CD4-positive, alpha-beta T cell (primary cell): ENCODE measurements at regions not wholly inside any gene's neighbourhood (a gene's known extent, or its start where the extent isn't known, plus 50 kb on each side); places are given as distances from the start of the nearest gene placed in this dataset.

Source experiments
- ATAC-seq: fragments of 200-7000 bp; cut with Tn5 transposase; one replicate; pipeline ENCODE4 v1.10.0; 2022; ENCODE audit warnings: mild to moderate bottlenecking; ENCODE audit not compliant: poor library complexity
- CTCF ChIA-PET: fragments of 350-600 bp; sonication (Branson Sonifier 250); formaldehyde crosslinking; loops from one replicate; lab custom pipeline; 2021; ENCODE audit warnings: antibody characterized with exemption, inconsistent platforms; lab: Charles Lee
- POLR2A ChIA-PET: fragments of 350-600 bp; sonication (Branson Sonifier 250); formaldehyde crosslinking; loops from one replicate; lab custom pipeline; 2021; ENCODE audit warnings: antibody characterized with exemption, inconsistent platforms; lab: Charles Lee
- DNase-seq, 14 experiments: peaks; one replicate each; pipeline ENCODE4 v3.0.0-alpha.2; 2013 to 2020; ENCODE audit warnings: mixed read lengths in 2 of 14
- H3K27ac ChIP-seq, 2 donors: one replicate each; pipeline versions ENCODE4 v1.5.1 to v1.7.0; 2013; ENCODE audit warnings: low read length in 2 of 2, low read depth in 1 of 2, mild to moderate bottlenecking in 1 of 2
- H3K27me3 ChIP-seq, 2 experiments: 1 replicate in 1 of 2; 2 replicates in 1 of 2; pipeline versions ENCODE4 v1.6.1 to v1.7.0; 2013; ENCODE audit warnings: low read length in 2 of 2, control low read depth in 1 of 2, mild to moderate bottlenecking in 1 of 2, moderate library complexity in 1 of 2; ENCODE audit not compliant: insufficient read depth in 2 of 2, control insufficient read depth in 1 of 2
- H3K36me3 ChIP-seq: one replicate; pipeline ENCODE4 v1.6.1; 2013; ENCODE audit warnings: low read length, control low read depth; ENCODE audit not compliant: insufficient read depth
- H3K4me1 ChIP-seq: one replicate; pipeline ENCODE4 v1.6.1; 2013; ENCODE audit warnings: low read length, control low read depth; ENCODE audit not compliant: insufficient read depth
- H3K4me3 ChIP-seq: one replicate; pipeline ENCODE4 v1.5.1; 2013; ENCODE audit warnings: mild to moderate bottlenecking, low read length, moderate library complexity
- H3K9me3 ChIP-seq, 2 experiments: 1 replicate in 1 of 2; 2 replicates in 1 of 2; pipeline versions ENCODE4 v1.6.1 to v1.7.0; 2013; ENCODE audit warnings: low read length in 2 of 2, mild to moderate bottlenecking in 2 of 2, control low read depth in 1 of 2, moderate library complexity in 1 of 2; ENCODE audit not compliant: control insufficient read depth in 1 of 2, insufficient read depth in 1 of 2
- H3K27ac Mint-ChIP-seq: one replicate; pipeline ENCODE4 v1.8.0; 2020; ENCODE audit warnings: mixed read lengths
- H3K27me3 Mint-ChIP-seq: one replicate; pipeline ENCODE4 v1.8.0; 2021; ENCODE audit warnings: mixed read lengths
- H3K36me3 Mint-ChIP-seq: one replicate; pipeline ENCODE4 v1.8.0; 2021; ENCODE audit warnings: low read depth, mixed read lengths
- H3K4me1 Mint-ChIP-seq: one replicate; pipeline ENCODE4 v1.8.0; 2021; ENCODE audit warnings: low read depth, mixed read lengths
- H3K4me3 Mint-ChIP-seq: one replicate; pipeline ENCODE4 v1.8.0; 2020; ENCODE audit warnings: mild to moderate bottlenecking, mixed read lengths
- H3K9me3 Mint-ChIP-seq: one replicate; pipeline ENCODE4 v1.8.0; 2020; ENCODE audit warnings: mixed read lengths
- intact Hi-C, 2 experiments: fragments of 100-400 bp; cut with DNase I in 1 of 2; cut with micrococcal nuclease in 1 of 2; formaldehyde crosslinking; loops; one replicate each; pipeline versions ENCODE4 v1.15.1 to v1.9.0; 2023 to 2025; cut with DNase I, micrococcal nuclease
- TF ChIP-seq, protein P1 (sequence below): fragments of 200-600 bp; IDR thresholded peaks from one replicate; pipeline ENCODE4 v1.8.0; 2022; ENCODE audit warnings: antibody characterized with exemption, mild to moderate bottlenecking

DNA sequence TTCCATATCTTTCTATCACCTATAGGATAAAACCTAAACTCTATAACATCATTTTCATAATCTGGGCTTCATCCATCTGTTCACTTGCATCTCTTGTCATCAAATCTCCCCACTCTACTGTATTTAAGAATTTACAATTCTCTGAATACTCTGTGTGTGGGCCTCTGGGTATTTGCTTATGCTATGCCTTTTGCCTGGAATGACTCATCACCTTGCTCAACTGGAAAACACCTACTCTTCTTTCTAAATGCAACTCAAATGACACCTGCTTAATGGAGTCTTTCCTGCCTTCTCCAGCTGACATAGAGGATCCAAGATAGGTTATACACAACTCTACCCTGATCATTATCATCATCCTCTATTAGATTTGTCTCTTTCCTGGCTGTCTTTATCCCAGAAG, 421.7 kb downstream of the SPATA31D1 start:
- Mint-ChIP-seq H3K4me1 (no peaks in the 10 kb centered on the region), H3K27ac (no peak overlapping the region), H3K9me3 (peaks cover 7% of the 10 kb centered on the region), H3K27me3 (no peaks in the 10 kb centered on the region), H3K36me3 (no peaks in the 10 kb centered on the region), H3K4me3 (no peak overlapping the region)
- Histone ChIP-seq H3K9me3 (no peaks in the 10 kb centered on the region), H3K36me3 (no peaks in the 10 kb centered on the region), H3K4me3 (no peak overlapping the region), H3K27me3 (no peaks in the 10 kb centered on the region), H3K4me1 (no peaks in the 10 kb centered on the region), H3K27ac (no peak overlapping the region)
- DNase-seq = no peak
- TF ChIP-seq, protein P1, sequence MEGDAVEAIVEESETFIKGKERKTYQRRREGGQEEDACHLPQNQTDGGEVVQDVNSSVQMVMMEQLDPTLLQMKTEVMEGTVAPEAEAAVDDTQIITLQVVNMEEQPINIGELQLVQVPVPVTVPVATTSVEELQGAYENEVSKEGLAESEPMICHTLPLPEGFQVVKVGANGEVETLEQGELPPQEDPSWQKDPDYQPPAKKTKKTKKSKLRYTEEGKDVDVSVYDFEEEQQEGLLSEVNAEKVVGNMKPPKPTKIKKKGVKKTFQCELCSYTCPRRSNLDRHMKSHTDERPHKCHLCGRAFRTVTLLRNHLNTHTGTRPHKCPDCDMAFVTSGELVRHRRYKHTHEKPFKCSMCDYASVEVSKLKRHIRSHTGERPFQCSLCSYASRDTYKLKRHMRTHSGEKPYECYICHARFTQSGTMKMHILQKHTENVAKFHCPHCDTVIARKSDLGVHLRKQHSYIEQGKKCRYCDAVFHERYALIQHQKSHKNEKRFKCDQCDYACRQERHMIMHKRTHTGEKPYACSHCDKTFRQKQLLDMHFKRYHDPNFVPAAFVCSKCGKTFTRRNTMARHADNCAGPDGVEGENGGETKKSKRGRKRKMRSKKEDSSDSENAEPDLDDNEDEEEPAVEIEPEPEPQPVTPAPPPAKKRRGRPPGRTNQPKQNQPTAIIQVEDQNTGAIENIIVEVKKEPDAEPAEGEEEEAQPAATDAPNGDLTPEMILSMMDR = no peak
- POLR2A ChIA-PET = no interaction called here
- CTCF ChIA-PET = no interaction called here
- ATAC-seq = no peak
- intact Hi-C loops = no loop called here

DNA sequence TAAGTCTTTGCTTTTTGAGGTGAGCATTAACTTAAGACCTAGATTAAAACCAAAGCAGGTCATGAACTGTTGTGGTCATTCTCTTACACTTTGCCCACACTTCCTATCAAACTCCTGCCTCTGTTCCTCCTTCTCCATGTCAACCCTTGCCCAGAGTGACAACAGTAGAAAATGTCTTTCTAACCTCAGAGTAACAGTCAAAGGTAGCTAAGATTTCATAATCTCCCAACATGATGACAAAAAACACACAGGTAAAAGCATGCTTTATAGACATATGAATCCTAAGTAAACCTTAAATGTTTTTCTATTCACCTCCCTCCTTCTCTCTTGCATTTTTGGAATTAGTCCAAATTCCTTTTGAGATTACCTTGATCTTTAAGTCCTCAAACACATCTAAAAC, 422.3 kb downstream of the SPATA31D1 start:
- DNase-seq (no peak), ATAC-seq (no peak)
- Histone ChIP-seq H3K27me3 (no peaks in the 10 kb centered on the region), H3K4me3 (no peak overlapping the region), H3K36me3 (no peaks in the 10 kb centered on the region), H3K4me1 (no peaks in the 10 kb centered on the region), H3K9me3 (no peaks in the 10 kb centered on the region), H3K27ac (no peak overlapping the region)
- CTCF ChIA-PET = no interaction called here
- no peaks in the 10 kb centered on the region for H3K36me3 Mint-ChIP-seq
- H3K9me3 Mint-ChIP-seq = peaks cover 5% of the 10 kb centered on the region
- intact Hi-C loops = no loop called here
- POLR2A ChIA-PET = no interaction called here
- no peaks in the 10 kb centered on the region for H3K27me3 Mint-ChIP-seq
- no peak overlapping the region for H3K27ac Mint-ChIP-seq
- H3K4me3 Mint-ChIP-seq = no peak overlapping the region
- TF ChIP-seq, protein P1 = no peak
- H3K4me1 Mint-ChIP-seq = no peaks in the 10 kb centered on the region

DNA sequence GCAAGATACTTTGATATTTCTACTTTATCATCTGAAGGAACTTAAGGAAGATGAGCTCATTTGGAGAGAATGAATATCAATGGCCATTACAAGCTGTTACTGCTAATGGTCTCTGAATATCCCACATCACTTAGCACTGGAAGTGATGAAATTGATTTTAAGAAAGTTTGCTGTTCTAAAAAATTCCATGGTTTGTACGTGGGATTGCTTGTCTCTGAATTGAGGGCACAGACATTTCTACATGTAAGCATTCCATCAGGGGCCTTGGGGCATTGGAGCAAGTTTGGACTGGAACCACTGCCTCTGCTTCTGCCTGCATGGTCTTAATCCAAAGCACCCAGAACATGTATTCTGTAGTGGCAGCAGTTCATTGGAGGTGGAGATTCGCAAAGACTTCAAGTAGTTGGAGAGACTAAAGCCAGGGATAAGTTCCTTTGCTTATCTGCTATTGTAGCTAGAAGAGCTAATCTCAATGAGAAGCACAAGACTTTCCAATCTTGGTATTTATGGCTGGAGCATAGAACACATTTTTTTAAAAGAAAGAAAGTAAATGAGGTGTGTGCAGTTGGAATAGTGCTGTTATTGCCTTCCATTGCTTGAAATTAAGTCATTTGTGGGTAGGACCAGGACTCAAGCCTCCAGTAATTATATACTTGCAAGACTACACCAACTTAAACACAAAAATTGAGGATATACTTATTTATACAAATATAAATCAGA, 424.2 kb downstream of the SPATA31D1 start:
- Histone ChIP-seq H3K27ac (no peak overlapping the region), H3K36me3 (no peaks in the 10 kb centered on the region), H3K9me3 (no peaks in the 10 kb centered on the region), H3K27me3 (no peaks in the 10 kb centered on the region), H3K4me3 (no peak overlapping the region), H3K4me1 (no peaks in the 10 kb centered on the region)
- no peaks in the 10 kb centered on the region for H3K36me3 Mint-ChIP-seq
- H3K27me3 Mint-ChIP-seq = no peaks in the 10 kb centered on the region
- intact Hi-C loops = no loop called here
- no peak overlapping the region for H3K27ac Mint-ChIP-seq
- no peaks in the 10 kb centered on the region for H3K4me1 Mint-ChIP-seq
- POLR2A ChIA-PET = no interaction called here
- DNase-seq (no peak), ATAC-seq (no peak)
- TF ChIP-seq, protein P1 = no peak
- CTCF ChIA-PET = no interaction called here
- H3K4me3 Mint-ChIP-seq = no peak overlapping the region
- peaks cover 5% of the 10 kb centered on the region for H3K9me3 Mint-ChIP-seq
